T-cell (primary cell): ENCODE measurements at regions not wholly inside any gene's neighbourhood (a gene's known extent, or its start where the extent isn't known, plus 50 kb on each side); places are given as distances from the start of the nearest gene placed in this dataset.

Experiments used
- ATAC-seq, 4 experiments: fragments of 200-7000 bp in 3 of 4; fragments of 150-1000 bp in 1 of 4; cut with Tn5 transposase; replicated peaks in 1 of 4; 1 replicate in 3 of 4; 2 replicates in 1 of 4; pipeline ENCODE4 v1.10.0; 2021; ENCODE audit warnings: moderate library complexity in 3 of 4, mild to moderate bottlenecking in 2 of 4, moderate number of reproducible peaks in 1 of 4
- CTCF ChIA-PET, 2 donors: fragments of 300-600 bp; sonication (Branson Sonifier 250); formaldehyde crosslinking; loops; one replicate each; lab custom pipeline; 2022; ENCODE audit warnings: antibody characterized with exemption in 2 of 2; lab: Charles Lee
- POLR2A ChIA-PET, 2 donors: fragments of 300-600 bp; sonication (Branson Sonifier 250); formaldehyde crosslinking; loops; one replicate each; lab custom pipeline; 2022; ENCODE audit warnings: antibody characterized with exemption in 2 of 2; lab: Charles Lee
- DNase-seq, 35 experiments: peaks; one replicate each; pipeline versions ENCODE4 v3.0.0 to v3.0.0-alpha.2; 2013 to 2023
- H3K27ac ChIP-seq: one replicate; pipeline ENCODE4 v1.5.1; 2013; ENCODE audit warnings: low read length
- H3K27me3 ChIP-seq, 2 experiments: replicated peaks in 1 of 2; 1 replicate in 1 of 2; 2 replicates in 1 of 2; pipeline versions ENCODE4 v1.6.1 to v1.7.0; 2013; ENCODE audit warnings: low read length in 1 of 2, mixed read lengths in 1 of 2; ENCODE audit not compliant: control insufficient read depth in 2 of 2, insufficient read depth in 2 of 2; ENCODE audit errors: extremely low read depth in 1 of 2
- H3K36me3 ChIP-seq, 2 donors: 1 replicate in 1 of 2; 2 replicates in 1 of 2; pipeline versions ENCODE4 v1.6.1 to v1.7.0; 2013; ENCODE audit warnings: low read length in 1 of 2; ENCODE audit not compliant: control insufficient read depth in 2 of 2, insufficient read depth in 1 of 2; ENCODE audit errors: extremely low read depth in 1 of 2
- H3K4me1 ChIP-seq, 2 experiments: 1 replicate in 1 of 2; 2 replicates in 1 of 2; pipeline versions ENCODE4 v1.6.1 to v1.7.0; 2013; ENCODE audit warnings: low read length in 2 of 2, mixed read lengths in 1 of 2; ENCODE audit not compliant: insufficient read depth in 2 of 2, control insufficient read depth in 1 of 2; ENCODE audit errors: extremely low read depth in 1 of 2
- H3K4me3 ChIP-seq, 2 donors: 1 replicate in 1 of 2; 2 replicates in 1 of 2; pipeline versions ENCODE4 v1.5.1 to v1.7.0; 2013; ENCODE audit warnings: mild to moderate bottlenecking in 2 of 2, low read length in 1 of 2, moderate library complexity in 1 of 2; ENCODE audit not compliant: control insufficient read depth in 1 of 2; ENCODE audit errors: extremely low read depth in 1 of 2
- H3K9me3 ChIP-seq: 2 replicates; pipeline ENCODE4 v1.7.0; 2013
- H3K27ac Mint-ChIP-seq, 2 donors: one replicate each; pipeline ENCODE4 v1.8.0; 2020 to 2021; ENCODE audit warnings: mild to moderate bottlenecking in 2 of 2, mixed read lengths in 2 of 2
- H3K27me3 Mint-ChIP-seq, 2 donors: one replicate each; pipeline ENCODE4 v1.8.0; 2021 to 2022; ENCODE audit warnings: mixed read lengths in 2 of 2
- H3K36me3 Mint-ChIP-seq: one replicate; pipeline ENCODE4 v1.8.0; 2021; ENCODE audit warnings: mixed read lengths
- H3K4me1 Mint-ChIP-seq, 3 donors: one replicate each; pipeline ENCODE4 v1.8.0; 2020 to 2022; ENCODE audit warnings: mixed read lengths in 3 of 3, mild to moderate bottlenecking in 1 of 3
- H3K4me3 Mint-ChIP-seq, 3 donors: one replicate each; pipeline ENCODE4 v1.8.0; 2020 to 2022; ENCODE audit warnings: mild to moderate bottlenecking in 3 of 3, mixed read lengths in 3 of 3, moderate library complexity in 3 of 3
- H3K9me3 Mint-ChIP-seq, 3 donors: one replicate each; pipeline ENCODE4 v1.8.0; 2020 to 2022; ENCODE audit warnings: mixed read lengths in 3 of 3
- WGBS: methylation state at CpG from one replicate; pipeline ENCODE4 v1.1.5; 2013; ENCODE audit warnings: missing lambda C conversion rate; ENCODE audit not compliant: insufficient coverage; 5-methylcytosine and 5-hydroxymethylcytosine counted together

DNA sequence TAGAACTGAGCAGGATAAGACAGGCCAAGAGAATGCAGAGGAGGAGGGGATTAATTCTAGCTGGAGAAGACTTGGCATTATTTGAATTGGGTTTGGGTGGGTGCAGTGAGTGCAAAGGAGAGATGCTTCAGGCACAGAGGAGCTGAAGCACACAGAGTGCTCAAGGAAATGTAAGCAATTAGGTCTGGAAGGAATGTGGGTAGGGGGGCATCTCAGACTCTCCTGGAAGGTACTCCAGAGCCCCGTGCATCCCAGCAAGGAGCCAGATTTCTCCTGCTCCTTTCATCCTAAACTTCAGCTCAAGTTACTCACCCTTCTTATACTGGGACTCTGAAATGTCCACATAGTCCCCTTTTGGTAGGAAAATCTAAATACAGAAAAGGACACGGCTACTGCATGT is 143.6 kb upstream of the PFN2 start:
- ChIA-PET POLR2A (no interaction called here), CTCF (interaction anchor here in 1 of 2 donors (0.6 kb wide), 1 partner anchor 18 kb away, joined by 4 read pairs; no protein-coding TSS in a partner anchor)
- Histone ChIP-seq H3K4me3 (no peak overlapping the region), H3K36me3 (no peaks in the 10 kb centered on the region), H3K9me3 (no peaks in the 10 kb centered on the region), H3K27me3 (peaks cover 0 to 3% of the 10 kb centered on the region in 2 experiments), H3K4me1 (no peaks in the 10 kb centered on the region), H3K27ac (no peak overlapping the region)
- Mint-ChIP-seq H3K36me3 (no peaks in the 10 kb centered on the region), H3K27me3 (peaks cover 11 to 22% of the 10 kb centered on the region in 2 donors), H3K9me3 (no peaks in the 10 kb centered on the region), H3K4me3 (no peak overlapping the region), H3K27ac (no peak overlapping the region), H3K4me1 (no peaks in the 10 kb centered on the region)
- DNase-seq (no peak), ATAC-seq (no peak)
- WGBS: 100% methylated on average over 1 of the region's 2 CpGs

DNA sequence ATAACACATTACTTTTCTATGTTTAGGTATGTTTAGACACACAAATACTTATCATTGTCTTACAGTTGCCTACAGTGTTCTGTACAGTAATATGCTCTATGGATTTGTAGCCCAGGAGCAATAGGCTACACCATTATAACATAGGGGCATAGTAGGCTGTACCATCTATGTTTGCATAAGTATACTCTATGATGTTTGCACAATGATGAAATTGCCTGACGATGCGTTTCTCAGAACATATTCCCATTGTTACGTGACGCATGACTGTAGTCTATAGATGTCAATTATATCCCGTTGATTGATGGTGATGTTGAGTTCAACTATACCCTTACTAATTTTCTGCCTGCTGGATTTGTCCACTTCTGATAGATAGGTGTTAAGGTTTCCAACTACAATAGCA is 139.4 kb upstream of the PFN2 start:
- DNase-seq: no peak
- Mint-ChIP-seq H3K4me3 (no peak overlapping the region), H3K9me3 (no peaks in the 10 kb centered on the region), H3K4me1 (no peaks in the 10 kb centered on the region), H3K36me3 (no peaks in the 10 kb centered on the region), H3K27me3 (peaks cover 0 to 15% of the 10 kb centered on the region in 2 donors), H3K27ac (no peak overlapping the region)
- Histone ChIP-seq H3K4me3 (no peak overlapping the region), H3K27ac (no peak overlapping the region), H3K4me1 (no peaks in the 10 kb centered on the region), H3K9me3 (no peaks in the 10 kb centered on the region), H3K36me3 (no peaks in the 10 kb centered on the region), H3K27me3 (peaks cover 0 to 3% of the 10 kb centered on the region in 2 experiments)
- POLR2A ChIA-PET: no interaction called here
- no peak for ATAC-seq
- CTCF ChIA-PET: no interaction called here
- WGBS: 100% methylated on average over 2 of the region's 5 CpGs

- Histone ChIP-seq H3K36me3 (no peaks in the 10 kb centered on the region), H3K9me3 (no peaks in the 10 kb centered on the region), H3K27ac (no peak overlapping the region), H3K4me3 (no peak overlapping the region), H3K27me3 (peaks cover 0 to 3% of the 10 kb centered on the region in 2 experiments), H3K4me1 (peaks cover 0 to 4% of the 10 kb centered on the region in 2 experiments)
- no peak overlapping the region for H3K27ac Mint-ChIP-seq
- WGBS: 76% methylated on average over 3 of the region's 5 CpGs
- H3K4me1 Mint-ChIP-seq: peaks cover 4 to 11% (median 6%) of the 10 kb centered on the region in 3 donors
- H3K4me3 Mint-ChIP-seq: no peak overlapping the region
- H3K9me3 Mint-ChIP-seq: no peaks in the 10 kb centered on the region
- ATAC-seq (no peak), DNase-seq (no peak)
- CTCF ChIA-PET: interaction anchor here in 1 of 2 donors (0.6 kb wide), 2 partner anchors 55 to 158 kb away, joined by 3 read pairs; no protein-coding TSS in a partner anchor
- POLR2A ChIA-PET: no interaction called here
- H3K36me3 Mint-ChIP-seq: no peaks in the 10 kb centered on the region
- H3K27me3 Mint-ChIP-seq: peaks cover 4 to 12% of the 10 kb centered on the region in 2 donors
Measured at GRCh38 chr3:150107429-150108175, 136.9 kb upstream of the PFN2 start.

DNA sequence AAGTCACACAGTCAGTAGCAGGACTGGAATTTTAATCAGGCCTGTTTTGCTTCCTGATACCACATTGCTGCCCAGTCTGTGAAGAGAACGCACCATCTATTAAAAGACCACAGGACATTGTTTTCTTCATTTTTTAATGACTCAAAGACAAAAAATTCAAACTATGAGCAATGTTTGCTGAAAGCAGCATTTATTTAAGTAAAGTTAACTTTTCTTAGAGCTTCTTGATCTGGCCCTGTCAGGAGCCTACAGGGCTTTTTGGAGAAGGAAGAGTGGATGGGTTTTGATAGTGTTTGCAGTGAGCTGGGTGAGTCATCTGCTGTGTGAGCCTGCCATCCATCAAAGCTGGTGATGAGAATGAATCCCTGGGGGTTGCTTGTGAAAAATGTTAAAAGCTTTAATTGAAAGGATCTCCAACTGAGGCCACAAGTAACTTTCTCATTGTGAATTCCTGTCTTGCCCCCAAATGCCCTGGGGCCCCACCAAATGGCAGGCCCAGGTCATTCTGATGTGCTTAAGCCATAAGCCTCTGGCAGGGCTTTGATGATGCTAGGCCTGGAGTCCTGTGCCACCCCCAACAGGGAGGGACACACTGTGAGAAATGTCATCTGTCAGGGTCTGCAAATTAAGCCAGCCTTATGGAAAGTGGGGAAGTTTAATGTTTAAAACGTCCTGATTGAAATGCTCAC is 136.2 kb upstream of the PFN2 start:
- Histone ChIP-seq H3K9me3 (no peaks in the 10 kb centered on the region), H3K4me1 (peaks cover 0 to 4% of the 10 kb centered on the region in 2 experiments), H3K27me3 (peaks cover 0 to 3% of the 10 kb centered on the region in 2 experiments), H3K27ac (no peak overlapping the region), H3K4me3 (no peak overlapping the region), H3K36me3 (no peaks in the 10 kb centered on the region)
- Mint-ChIP-seq H3K4me3 (no peak overlapping the region), H3K9me3 (no peaks in the 10 kb centered on the region), H3K4me1 (peaks cover 4 to 11% (median 8%) of the 10 kb centered on the region in 3 donors), H3K27ac (no peak overlapping the region), H3K36me3 (no peaks in the 10 kb centered on the region), H3K27me3 (peaks cover 4 to 12% of the 10 kb centered on the region in 2 donors)
- ATAC-seq (no peak), DNase-seq (no peak)
- CTCF ChIA-PET: interaction anchor here in 1 of 2 donors (0.5 to 0.6 kb wide), 3 partner anchors 11 to 157 kb away, joined by 3 to 4 read pairs (median 3); no protein-coding TSS in a partner anchor
- 56% methylated on average over 1 of the region's 2 CpGs for WGBS
- POLR2A ChIA-PET: no interaction called here

DNA sequence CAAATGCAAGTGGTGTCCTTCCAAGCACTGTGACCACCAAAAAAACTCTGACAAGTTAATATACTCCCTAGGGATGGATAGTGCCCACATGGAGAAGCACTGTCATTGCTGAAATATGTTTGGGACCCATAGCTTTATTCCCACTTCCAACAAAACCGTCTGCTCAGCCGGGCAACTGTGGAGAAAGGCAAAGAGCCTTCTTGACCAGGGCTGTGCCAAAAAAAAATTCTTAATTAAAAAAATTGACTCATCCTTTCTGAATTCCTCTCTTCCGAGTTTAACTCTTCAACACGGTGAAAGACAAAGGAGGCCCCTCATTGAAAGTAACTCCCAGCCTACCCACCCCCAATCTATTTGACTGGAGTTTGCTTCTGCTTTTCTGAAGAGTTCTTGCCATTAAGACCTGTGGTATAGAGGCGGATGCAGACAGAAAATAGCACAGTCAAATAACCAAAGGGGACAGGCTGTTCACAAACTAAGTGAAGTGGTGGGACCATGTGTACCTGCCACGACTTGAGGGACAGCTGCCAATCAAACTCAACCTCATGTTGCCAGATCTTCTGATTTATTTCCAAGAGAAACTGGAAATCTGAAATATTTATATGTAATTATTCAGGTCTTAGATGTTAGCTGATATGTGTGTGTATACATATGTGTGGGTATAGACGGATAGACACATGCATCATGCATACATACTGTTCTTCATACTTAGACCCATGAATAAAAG is 135.4 kb upstream of the PFN2 start:
- no peak for ATAC-seq
- Histone ChIP-seq H3K36me3 (no peaks in the 10 kb centered on the region), H3K27me3 (no peaks in the 10 kb centered on the region), H3K4me1 (peaks cover 0 to 4% of the 10 kb centered on the region in 2 experiments), H3K27ac (no peak overlapping the region), H3K9me3 (no peaks in the 10 kb centered on the region), H3K4me3 (no peak overlapping the region)
- WGBS: no CpG with 5 or more reads among the region's 7 CpGs
- no peaks in the 10 kb centered on the region for H3K36me3 Mint-ChIP-seq
- H3K4me3 Mint-ChIP-seq: no peak overlapping the region
- H3K27ac Mint-ChIP-seq: no peak overlapping the region
- POLR2A ChIA-PET: interaction anchor here in 1 of 2 donors (0.6 kb wide), 1 partner anchor 129 kb away, joined by 3 read pairs; no protein-coding TSS in a partner anchor
- no peak for DNase-seq
- H3K9me3 Mint-ChIP-seq: peaks cover 0 to under 1% (median 0%) of the 10 kb centered on the region in 3 donors
- H3K4me1 Mint-ChIP-seq: peaks cover 4 to 11% (median 8%) of the 10 kb centered on the region in 3 donors
- CTCF ChIA-PET: interaction anchor here in 1 of 2 donors (0.5 kb wide), 1 partner anchor 10 kb away, joined by 4 read pairs; no protein-coding TSS in a partner anchor
- H3K27me3 Mint-ChIP-seq: peaks cover 4 to 13% of the 10 kb centered on the region in 2 donors

DNA sequence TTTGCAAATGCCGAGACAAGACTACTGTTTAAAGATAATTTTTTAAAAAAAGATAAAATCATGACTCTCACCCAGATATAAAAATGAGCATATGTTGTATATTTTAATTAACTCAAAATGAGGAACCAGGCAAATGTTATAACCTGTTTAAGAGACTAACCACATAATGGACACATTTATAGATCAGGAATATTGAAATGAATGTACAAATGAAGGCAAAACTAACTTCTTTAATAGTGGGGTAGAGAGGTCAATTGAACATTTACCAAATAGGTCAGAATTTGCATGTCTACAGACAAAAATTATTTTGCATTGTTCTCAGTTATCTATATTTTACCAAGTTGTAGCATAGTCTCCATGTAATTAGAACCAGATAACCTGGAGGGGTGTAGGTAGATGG is 134.3 kb upstream of the PFN2 start:
- Histone ChIP-seq H3K9me3 (no peaks in the 10 kb centered on the region), H3K36me3 (no peaks in the 10 kb centered on the region), H3K4me3 (no peak overlapping the region), H3K27me3 (no peaks in the 10 kb centered on the region), H3K27ac (no peak overlapping the region), H3K4me1 (peaks cover 0 to 4% of the 10 kb centered on the region in 2 experiments)
- H3K36me3 Mint-ChIP-seq: no peaks in the 10 kb centered on the region
- peaks cover 4 to 11% (median 8%) of the 10 kb centered on the region in 3 donors for H3K4me1 Mint-ChIP-seq
- H3K27ac Mint-ChIP-seq: no peak overlapping the region
- DNase-seq: no peak
- POLR2A ChIA-PET: no interaction called here
- WGBS: no CpG with 5 or more reads among the region's 1 CpG
- no peak for ATAC-seq
- H3K9me3 Mint-ChIP-seq: peaks cover 0 to 5% (median 0%) of the 10 kb centered on the region in 3 donors
- no peak overlapping the region for H3K4me3 Mint-ChIP-seq
- peaks cover 4 to 13% of the 10 kb centered on the region in 2 donors for H3K27me3 Mint-ChIP-seq
- CTCF ChIA-PET: no interaction called here
